Small intestine (tissue), 7 donors: ENCODE measurements at regions not wholly inside any gene's neighbourhood (a gene's known extent, or its start where the extent isn't known, plus 50 kb on each side); places are given as distances from the start of the nearest gene placed in this dataset.
A peak's percentile ranks its signal among the peaks of the same experiment; 100 is the strongest.

Experiments used
- DNase-seq, 2 donors: peaks; one replicate each; pipeline versions ENCODE4 v3.0.0 to v3.0.0-alpha.2; 2013
- FAIRE-seq: peaks from 2 replicates; lab custom pipeline; 2012; peaks lifted over from hg19 to GRCh38; lab: Jason Lieb, UNC
- H3K27ac ChIP-seq, 3 donors: one replicate each; pipeline ENCODE4 v1.5.1; 2013; ENCODE audit warnings: low read length in 2 of 3, mild to moderate bottlenecking in 2 of 3, control low read depth in 1 of 3, inconsistent platforms in 1 of 3, low read depth in 1 of 3, moderate library complexity in 1 of 3
- H3K27me3 ChIP-seq, 3 donors: one replicate each; pipeline ENCODE4 v1.6.1; 2013; ENCODE audit warnings: low read length in 3 of 3, inconsistent platforms in 1 of 3; ENCODE audit not compliant: control insufficient read depth in 3 of 3, insufficient read depth in 3 of 3
- H3K36me3 ChIP-seq, 3 donors: one replicate each; pipeline ENCODE4 v1.6.1; 2013; ENCODE audit warnings: low read length in 3 of 3, inconsistent platforms in 1 of 3, low read depth in 1 of 3, mild to moderate bottlenecking in 1 of 3, moderate library complexity in 1 of 3; ENCODE audit not compliant: control insufficient read depth in 3 of 3, insufficient read depth in 2 of 3
- H3K4me1 ChIP-seq, 3 donors: one replicate each; pipeline ENCODE4 v1.6.1; 2013; ENCODE audit warnings: low read length in 2 of 3, inconsistent platforms in 1 of 3, low read depth in 1 of 3, mild to moderate bottlenecking in 1 of 3, moderate library complexity in 1 of 3; ENCODE audit not compliant: control insufficient read depth in 3 of 3, insufficient read depth in 2 of 3
- H3K4me3 ChIP-seq, 3 donors: one replicate each; pipeline ENCODE4 v1.5.1; 2013; ENCODE audit warnings: low read length in 3 of 3, control low read depth in 1 of 3, inconsistent platforms in 1 of 3, low read depth in 1 of 3, mild to moderate bottlenecking in 1 of 3, moderate library complexity in 1 of 3
- H3K9me3 ChIP-seq, 2 donors: one replicate each; pipeline ENCODE4 v1.6.1; 2013; ENCODE audit warnings: low read depth in 1 of 2, low read length in 1 of 2; ENCODE audit not compliant: control insufficient read depth in 2 of 2, insufficient read depth in 1 of 2
- WGBS, 3 donors: extraction: QIAGEN DNeasy Blood & Tissue Kit; methylation state at CpG; one replicate each; pipeline ENCODE4 v1.1.7; 2013; 5-methylcytosine and 5-hydroxymethylcytosine counted together
- donor health status: healthy with polysubstance abuse.
- donor health status: control.
- donor health status: control.
- donor health status: Bipolar disorder and iron deficiency.
- donor health status: healthy.

DNA sequence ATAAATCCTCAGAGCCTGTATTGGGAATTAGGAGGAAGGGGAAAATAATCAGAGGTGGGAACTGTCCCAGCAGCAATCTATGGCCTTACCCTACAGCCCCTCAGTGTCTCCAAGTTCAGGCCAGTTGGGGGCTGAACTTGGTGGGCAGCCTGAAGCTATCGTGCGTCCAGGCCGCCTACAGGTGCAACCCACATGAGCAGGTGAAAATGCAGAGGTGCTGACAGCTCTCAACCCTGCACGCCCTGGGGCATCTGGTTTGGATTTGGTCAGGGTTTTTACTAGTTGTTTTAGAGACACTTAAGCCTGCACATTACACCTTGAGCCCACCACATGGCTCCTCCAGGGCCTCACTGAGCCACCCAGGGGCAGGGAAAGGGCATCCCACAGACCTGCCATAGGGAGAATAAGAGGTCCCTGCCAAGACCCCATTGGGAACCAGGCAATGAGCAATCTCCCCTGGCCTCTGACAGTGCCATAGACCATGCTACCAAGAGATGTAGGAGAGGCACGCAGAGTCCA is 209.5 kb downstream of the FOXD2 start:
- DNase-seq, result no peak
- H3K27me3 ChIP-seq, result peaks cover 0 to 2% (median 0%) of the 10 kb centered on the region in 3 donors
- H3K27ac ChIP-seq, result no peak overlapping the region
- WGBS, 3 donors, result 88 to 96% (median 91%) methylated on average over 5 of the region's 5 CpGs
- FAIRE-seq, result no peak
- H3K36me3 ChIP-seq, result no peaks in the 10 kb centered on the region
- H3K9me3 ChIP-seq, result no peaks in the 10 kb centered on the region
- H3K4me1 ChIP-seq, result peaks cover 3 to 28% (median 7%) of the 10 kb centered on the region in 3 donors
- H3K4me3 ChIP-seq, result no peak overlapping the region

DNA sequence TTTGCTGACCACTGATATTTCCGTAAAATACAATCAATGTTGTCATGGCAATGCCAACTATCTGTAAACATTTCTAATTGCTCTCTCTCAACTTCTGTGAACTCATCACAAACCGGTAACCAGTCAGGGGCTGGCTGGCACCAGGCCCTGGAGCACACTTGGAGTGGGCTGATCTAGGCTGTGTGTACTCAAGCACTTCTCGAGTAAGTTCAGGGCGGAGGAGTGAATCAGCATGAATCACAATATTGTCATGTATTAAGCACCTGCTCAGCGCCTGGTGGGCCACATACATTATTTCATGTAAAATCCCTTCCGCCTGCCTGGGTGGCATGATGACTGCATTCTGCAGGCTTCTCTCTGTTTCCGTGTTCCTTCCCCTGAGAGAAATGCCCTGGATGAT is 212.4 kb downstream of the FOXD2 start:
- DNase-seq (peak; percentile 61 to 77), FAIRE-seq (no peak)
- Histone ChIP-seq H3K27ac (peak overlapping the region in 2 of 3 donors; percentile 77 to 85), H3K9me3 (no peaks in the 10 kb centered on the region), H3K27me3 (peaks cover 0 to 2% (median 0%) of the 10 kb centered on the region in 3 donors), H3K36me3 (no peaks in the 10 kb centered on the region), H3K4me3 (no peak overlapping the region), H3K4me1 (peaks cover 3 to 37% (median 8%) of the 10 kb centered on the region in 3 donors)
- WGBS, 3 donors, result 29 to 55% (median 45%) methylated on average over 7 of the region's 7 CpGs

DNA sequence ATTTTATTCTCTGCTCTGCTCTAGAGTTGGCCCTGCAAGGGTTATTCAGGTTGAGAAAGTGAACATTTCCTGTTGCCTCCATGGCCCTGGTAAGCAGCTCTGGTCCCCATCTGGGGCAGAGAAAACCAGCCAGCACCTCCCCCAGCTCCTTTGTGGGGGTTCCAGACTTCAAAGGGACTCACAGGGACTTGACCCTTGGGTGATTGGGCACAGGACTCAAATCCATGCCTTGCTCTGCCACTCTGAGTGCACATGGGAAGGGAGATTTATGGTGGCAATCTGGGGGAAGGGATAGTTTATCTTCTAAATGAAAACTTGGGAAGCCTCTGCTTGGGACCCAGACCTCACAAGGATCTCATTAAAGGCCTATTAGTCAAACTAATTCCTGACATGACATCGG is 212.8 kb downstream of the FOXD2 start:
- Histone ChIP-seq H3K36me3 (no peaks in the 10 kb centered on the region), H3K4me3 (no peak overlapping the region), H3K27ac (peak overlapping the region; percentile 34 to 85 (median 77)), H3K27me3 (peaks cover 0 to 2% (median 0%) of the 10 kb centered on the region in 3 donors), H3K9me3 (no peaks in the 10 kb centered on the region), H3K4me1 (peaks cover 3 to 37% (median 8%) of the 10 kb centered on the region in 3 donors)
- WGBS, 3 donors, result 29 to 57% (median 53%) methylated on average over 1 of the region's 1 CpG
- no peak for FAIRE-seq
- peak in 1 of 2 donors; percentile 24 for DNase-seq

DNA sequence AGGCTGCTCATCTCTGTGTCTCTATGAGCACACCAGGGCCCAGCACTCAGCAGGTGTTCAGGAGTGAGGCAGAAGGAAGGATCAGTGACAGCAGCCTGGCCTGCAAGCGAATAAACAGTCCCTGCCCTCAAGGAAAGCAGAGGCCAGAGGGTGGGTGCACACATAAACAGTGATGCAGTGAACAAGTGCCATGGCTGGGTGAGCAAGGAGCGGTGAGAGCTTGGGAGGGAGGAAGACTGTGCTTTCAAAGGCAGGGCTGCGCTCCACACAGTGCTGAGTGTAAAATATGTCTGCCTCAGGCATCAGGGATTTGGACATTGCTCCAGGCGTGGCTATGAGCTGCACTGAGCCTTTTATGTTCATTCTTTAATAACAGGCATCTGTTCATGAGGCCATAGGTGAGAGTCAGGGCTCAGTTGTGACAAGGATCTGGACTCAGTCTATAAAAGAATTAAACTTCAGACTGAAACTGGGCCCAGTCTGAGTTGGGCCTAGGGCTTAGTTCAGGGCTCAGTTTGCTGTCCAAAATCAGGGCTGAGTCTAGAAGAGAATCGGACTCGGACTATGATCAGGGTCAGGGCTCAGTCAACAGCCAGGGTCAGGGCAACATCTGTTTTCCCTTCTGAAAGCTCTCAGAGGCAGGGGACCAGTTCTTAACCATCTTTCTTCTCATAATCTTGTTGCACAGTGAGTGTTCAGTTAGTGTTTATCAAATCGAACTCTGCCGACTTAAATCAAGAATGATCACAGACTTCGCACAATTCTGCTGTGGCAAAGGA is 213.7 kb downstream of the FOXD2 start:
- DNase-seq (peak; percentile 90 to 93), FAIRE-seq (no peak)
- Histone ChIP-seq H3K27me3 (peaks cover 0 to 2% (median 0%) of the 10 kb centered on the region in 3 donors), H3K4me3 (no peak overlapping the region), H3K27ac (peak overlapping the region; percentile 56 to 85 (median 77)), H3K36me3 (no peaks in the 10 kb centered on the region), H3K9me3 (no peaks in the 10 kb centered on the region), H3K4me1 (peaks cover 3 to 37% (median 8%) of the 10 kb centered on the region in 3 donors)
- WGBS, 3 donors, result 18 to 52% (median 40%) methylated on average over 9 of the region's 9 CpGs

DNA sequence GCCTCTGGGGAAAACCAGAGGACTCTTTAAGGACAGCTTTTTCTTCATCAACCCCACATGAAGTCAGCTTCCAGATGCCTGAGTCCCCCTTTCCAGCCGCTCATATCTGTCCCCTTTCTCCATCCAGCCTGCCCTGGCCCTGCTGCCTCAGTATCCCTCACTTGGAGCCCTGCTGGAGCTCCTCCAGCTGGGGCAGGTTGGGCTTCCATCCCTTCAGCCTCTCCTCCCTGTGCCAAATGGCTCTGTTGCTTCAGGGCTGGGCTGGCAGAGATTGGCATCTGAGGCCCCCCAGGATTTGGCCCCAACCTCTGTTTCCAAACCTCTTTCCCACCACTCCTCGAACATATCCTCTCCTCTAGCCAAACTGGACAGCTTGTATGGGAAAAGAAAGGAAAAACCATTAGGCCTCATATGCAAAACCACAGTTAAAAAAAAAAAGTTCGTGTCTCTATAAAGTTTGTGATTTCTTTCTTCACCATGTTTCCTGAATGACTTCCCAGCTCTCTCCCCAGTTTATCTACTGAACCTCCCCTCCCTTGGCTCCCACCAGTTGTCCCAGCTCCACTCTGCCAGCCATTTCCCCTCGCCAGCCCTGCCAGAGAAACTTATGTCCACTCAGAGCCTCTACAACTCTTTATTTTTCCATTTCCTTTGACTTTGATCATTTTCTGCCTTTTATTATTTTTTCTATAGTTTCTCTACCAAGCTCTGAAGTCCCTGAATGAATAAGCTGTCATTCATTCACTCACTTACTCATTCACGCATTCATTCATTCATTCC is 217.9 kb downstream of the FOXD2 start:
- FAIRE-seq (no peak), DNase-seq (no peak)
- 69 to 80% (median 76%) methylated on average over 5 of the region's 5 CpGs for WGBS, 3 donors
- Histone ChIP-seq H3K4me1 (peaks cover 0 to 41% (median 3%) of the 10 kb centered on the region in 3 donors), H3K27me3 (no peaks in the 10 kb centered on the region), H3K36me3 (no peaks in the 10 kb centered on the region), H3K9me3 (no peaks in the 10 kb centered on the region), H3K27ac (no peak overlapping the region), H3K4me3 (no peak overlapping the region)

DNA sequence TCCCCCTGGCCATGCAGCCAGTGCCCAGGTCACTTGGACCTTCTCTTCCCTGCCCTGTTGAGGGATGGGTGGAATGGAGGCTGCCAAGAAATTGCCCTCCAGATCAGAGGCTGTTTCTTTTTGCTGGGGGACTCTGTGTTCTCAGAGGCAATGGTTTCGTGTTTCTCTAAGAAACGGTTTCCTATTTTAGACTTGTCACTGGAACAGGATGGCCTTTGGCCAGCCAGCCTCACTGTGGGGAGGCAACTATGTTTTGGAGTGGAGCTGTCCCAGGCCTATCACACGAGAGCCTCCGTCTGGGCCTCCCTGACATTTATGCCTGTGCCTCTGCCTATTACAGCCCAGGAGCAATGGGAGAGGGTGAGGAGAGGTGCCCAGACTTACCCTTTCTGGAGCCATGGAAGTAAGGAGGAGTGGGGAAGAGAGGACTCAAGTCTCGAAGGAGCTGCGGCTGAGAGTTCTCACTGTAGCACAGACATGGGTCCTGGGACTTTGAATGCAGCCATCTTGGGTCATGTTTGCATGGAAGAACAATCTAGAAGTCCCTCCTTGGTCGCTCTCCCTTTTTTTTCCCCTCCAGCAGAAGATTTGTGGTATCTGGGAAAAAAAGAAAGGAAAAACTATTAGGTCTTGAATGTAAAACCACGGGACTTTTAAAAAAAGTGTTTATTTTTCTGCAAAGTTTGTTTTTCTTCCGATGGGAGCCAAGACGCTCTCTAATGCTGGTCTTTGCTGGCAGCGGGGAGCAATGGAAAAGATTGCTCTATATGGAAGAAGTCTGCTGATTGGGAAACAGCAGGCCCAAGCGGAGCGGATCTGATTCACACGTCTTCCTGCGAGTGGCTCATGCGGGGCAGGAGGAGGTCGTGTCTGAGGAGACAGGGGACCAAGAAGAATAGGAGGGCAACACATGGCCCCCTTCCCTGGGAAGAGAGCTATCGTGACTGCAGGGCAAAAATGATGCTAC is 219.2 kb downstream of the FOXD2 start:
- Histone ChIP-seq H3K27me3 (no peaks in the 10 kb centered on the region), H3K36me3 (no peaks in the 10 kb centered on the region), H3K4me3 (no peak overlapping the region), H3K9me3 (no peaks in the 10 kb centered on the region), H3K4me1 (peaks cover 0 to 28% (median 3%) of the 10 kb centered on the region in 3 donors), H3K27ac (peak overlapping the region in 1 of 3 donors; percentile 15)
- 71 to 90% (median 85%) methylated on average over 18 of the region's 18 CpGs for WGBS, 3 donors
- DNase-seq (no peak), FAIRE-seq (no peak)

DNA sequence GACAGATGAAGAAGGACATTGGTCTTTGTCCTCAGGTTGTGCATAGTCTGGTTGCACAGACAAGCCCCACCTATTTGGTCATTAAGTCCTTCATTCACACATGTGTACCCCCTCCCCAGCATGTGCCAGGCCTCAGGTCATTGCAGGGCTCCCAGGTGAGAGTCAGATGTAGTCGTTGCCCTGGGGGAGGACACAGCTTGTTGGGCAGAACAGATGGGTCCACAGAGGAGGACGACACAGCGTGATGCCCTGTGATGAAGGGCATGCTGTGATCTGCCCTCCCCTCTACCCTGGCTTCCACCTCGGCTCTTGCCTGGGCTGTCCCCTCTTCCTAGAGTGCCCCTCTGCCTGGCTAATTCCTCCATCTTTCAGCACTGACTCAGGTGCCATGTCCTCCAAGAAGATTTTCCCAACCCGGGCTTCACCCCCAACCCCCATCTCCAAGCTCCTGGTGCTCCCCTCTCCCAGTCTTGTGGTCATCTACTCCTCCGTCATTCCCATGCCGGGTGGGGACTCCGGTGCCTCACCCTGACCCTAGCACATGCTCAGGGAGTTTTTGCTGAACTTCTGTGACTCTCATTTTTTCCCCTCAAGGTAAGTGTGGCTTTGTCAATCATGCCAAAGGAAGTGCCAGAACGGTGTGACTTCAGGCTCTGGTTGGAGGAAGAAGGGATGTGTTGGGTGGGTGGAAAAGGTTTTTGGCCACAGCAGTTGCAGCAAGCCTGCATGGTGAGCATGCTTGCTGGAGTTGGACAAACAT is 220.5 kb downstream of the FOXD2 start:
- Histone ChIP-seq H3K36me3 (no peaks in the 10 kb centered on the region), H3K4me3 (no peak overlapping the region), H3K9me3 (no peaks in the 10 kb centered on the region), H3K27ac (peak overlapping the region in 1 of 3 donors; percentile 53), H3K27me3 (no peaks in the 10 kb centered on the region), H3K4me1 (peaks cover 0 to 16% (median 0%) of the 10 kb centered on the region in 3 donors)
- FAIRE-seq (no peak), DNase-seq (no peak)
- 89 to 92% (median 89%) methylated on average over 9 of the region's 9 CpGs for WGBS, 3 donors
